HG02852 (cell line): ENCODE measurements at regions not wholly inside any gene's neighbourhood (a gene's known extent, or its start where the extent isn't known, plus 50 kb on each side); places are given as distances from the start of the nearest gene placed in this dataset.

Experiments
- ATAC-seq: cut with Tn5 transposase; IDR thresholded peaks from one replicate; pipeline ENCODE4 v1.9.1; 2021; ENCODE audit warnings: mild to moderate bottlenecking, moderate library complexity; ENCODE audit not compliant: unreplicated experiment

GRCh38 chr1:229046251-229046853 lies 224.6 kb upstream of the RAB4A start:
- ATAC-seq = no peak

GRCh38 chr1:229047161-229047839 lies 223.6 kb upstream of the RAB4A start:
- ATAC-seq = no peak

GRCh38 chr1:229047840-229048620 lies 222.9 kb upstream of the RAB4A start:
- no peak for ATAC-seq

- ATAC-seq = no peak
These were observed 222.0 kb upstream of the RAB4A start for GRCh38 chr1:229048896-229049295.

GRCh38 chr1:229056046-229056445 lies 214.9 kb upstream of the RAB4A start:
- ATAC-seq = no peak

- ATAC-seq = no peak
These were observed 212.8 kb upstream of the RAB4A start for GRCh38 chr1:229058111-229058561.

- ATAC-seq = no peak
These were observed 212.2 kb upstream of the RAB4A start for GRCh38 chr1:229058729-229059128.

GRCh38 chr1:229059671-229060539 lies 211.0 kb upstream of the RAB4A start:
- ATAC-seq = no peak

- no peak for ATAC-seq
These were observed 208.8 kb upstream of the RAB4A start for GRCh38 chr1:229062135-229062534.

GRCh38 chr1:229063154-229063773 lies 207.6 kb upstream of the RAB4A start:
- ATAC-seq = no peak

GRCh38 chr1:229064320-229065168 lies 206.4 kb upstream of the RAB4A start:
- no peak for ATAC-seq

- no peak for ATAC-seq
These were observed 205.3 kb upstream of the RAB4A start for GRCh38 chr1:229065613-229066012.

- no peak for ATAC-seq
These were observed 204.3 kb upstream of the RAB4A start for GRCh38 chr1:229066591-229066990.

GRCh38 chr1:229067546-229067945 lies 203.4 kb upstream of the RAB4A start:
- ATAC-seq = no peak

GRCh38 chr1:229068270-229068987 lies 202.5 kb upstream of the RAB4A start:
- ATAC-seq = no peak

- ATAC-seq = no peak
These were observed 201.7 kb upstream of the RAB4A start for GRCh38 chr1:229069176-229069575.

GRCh38 chr1:229070168-229070567 lies 200.7 kb upstream of the RAB4A start:
- no peak for ATAC-seq

GRCh38 chr1:229073251-229073650 lies 197.7 kb upstream of the RAB4A start:
- ATAC-seq = no peak

- no peak for ATAC-seq
These were observed 195.7 kb upstream of the RAB4A start for GRCh38 chr1:229075217-229075616.
